SU-DHL-6 (cell line): ENCODE measurements at regions not wholly inside any gene's neighbourhood (a gene's known extent, or its start where the extent isn't known, plus 50 kb on each side); places are given as distances from the start of the nearest gene placed in this dataset.

Experiments used
- H2AFZ ChIP-seq: fragments of 200-600 bp; sonication (generic); 2 replicates; pipeline ENCODE4 v1.6.1; 2014; ENCODE audit warnings: low read depth, mild to moderate bottlenecking, moderate library complexity, mixed read lengths, antibody characterized with exemption, low read length; ENCODE audit not compliant: severe bottlenecking
- H3F3A ChIP-seq: fragments of 200-600 bp; shearing (Covaris generic); 2 replicates; pipeline ENCODE4 v1.6.0; 2016; ENCODE audit warnings: antibody characterized with exemption, mild to moderate bottlenecking; ENCODE audit not compliant: insufficient read depth
- H3K27ac ChIP-seq: fragments of 200-600 bp; sonication (generic); 2 replicates; pipeline ENCODE4 v1.5.1; 2016; ENCODE audit warnings: low read depth, mild to moderate bottlenecking, low read length, moderate library complexity, mixed read lengths
- H3K27me3 ChIP-seq: fragments of 200-600 bp; sonication (generic), shearing (Covaris generic); 2 replicates; pipeline ENCODE4 v1.6.0; 2014; ENCODE audit warnings: mild to moderate bottlenecking, low read length
- H3K36me3 ChIP-seq: fragments of 200-600 bp; sonication (generic); 2 replicates; pipeline ENCODE4 v1.6.1; 2014; ENCODE audit warnings: mild to moderate bottlenecking, low read length, mixed read lengths
- H3K4me2 ChIP-seq: fragments of 300-600, 200-600 bp; shearing (Covaris generic), sonication (generic); 2 replicates; pipeline ENCODE4 v1.6.0; 2014; ENCODE audit warnings: low read length, low read depth, mild to moderate bottlenecking; ENCODE audit not compliant: poor library complexity, severe bottlenecking
- H3K4me3 ChIP-seq: fragments of 200-600 bp; sonication (generic); 2 replicates; pipeline ENCODE4 v1.5.1; 2014; ENCODE audit warnings: antibody characterized with exemption, low read length, mild to moderate bottlenecking, mixed read lengths; ENCODE audit not compliant: insufficient read depth, poor library complexity, severe bottlenecking
- H3K79me2 ChIP-seq: fragments of 200-600 bp; sonication (generic); 2 replicates; pipeline ENCODE4 v1.6.1; 2014; ENCODE audit warnings: mild to moderate bottlenecking, low read length, moderate library complexity; ENCODE audit not compliant: insufficient read depth
- H3K9ac ChIP-seq: fragments of 200-600 bp; sonication (generic); 2 replicates; pipeline ENCODE4 v1.7.0; 2014; ENCODE audit warnings: mild to moderate bottlenecking, low read length
- H3K9me2 ChIP-seq: fragments of 200-600 bp; sonication (generic); replicated peaks from 2 replicates; pipeline ENCODE4 v1.6.1; 2014; ENCODE audit warnings: low read length; ENCODE audit not compliant: insufficient read depth
- H3K9me3 ChIP-seq: fragments of 200-600 bp; sonication (generic); 2 replicates; pipeline ENCODE4 v1.6.1; 2014; ENCODE audit warnings: low read length, mixed read lengths; ENCODE audit not compliant: insufficient read depth
- H4K20me1 ChIP-seq: fragments of 200-600 bp; sonication (generic); 2 replicates; pipeline ENCODE4 v1.6.1; 2014; ENCODE audit warnings: low read depth, mild to moderate bottlenecking, antibody characterized with exemption, low read length, moderate library complexity, mixed read lengths
- EZH2phosphoT487 ChIP-seq: fragments of 200-600 bp; sonication (generic), shearing (Covaris generic); conservative IDR thresholded peaks from 2 replicates; pipeline ENCODE4 v1.6.1; 2018; ENCODE audit warnings: mild to moderate bottlenecking, antibody characterized with exemption, low read length, moderate library complexity, mixed read lengths
- TF ChIP-seq, protein P1 (sequence below): fragments of 200-600 bp; sonication (generic); IDR thresholded peaks from one replicate; pipeline ENCODE4 v1.5.1; 2017; ENCODE audit warnings: antibody characterized with exemption, mild to moderate bottlenecking, low read length, moderate library complexity; ENCODE audit not compliant: insufficient read depth, poor library complexity, severe bottlenecking

DNA sequence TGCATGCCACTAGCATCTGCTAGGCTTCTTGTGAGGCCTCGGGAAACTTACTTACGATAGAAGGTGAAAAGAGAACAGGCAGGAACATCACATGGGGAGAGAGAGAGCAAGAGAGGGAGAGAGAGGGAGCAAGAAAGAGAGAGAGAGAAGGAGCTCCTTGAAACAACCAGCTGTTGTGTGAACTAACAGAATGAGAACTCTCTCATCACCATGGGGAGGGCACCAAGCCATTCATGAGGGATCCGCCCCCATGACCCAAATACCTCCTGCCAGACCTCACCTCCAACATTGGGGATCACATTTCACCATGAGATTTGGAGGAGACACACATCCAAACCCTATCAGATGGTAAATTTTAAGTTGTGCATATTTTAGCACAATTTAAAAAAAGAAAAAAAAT lies 1217.2 kb downstream of the TYW1 start:
- Histone ChIP-seq H4K20me1 (no peaks in the 10 kb centered on the region), H3K36me3 (no peaks in the 10 kb centered on the region)
- TF ChIP-seq, protein P1, sequence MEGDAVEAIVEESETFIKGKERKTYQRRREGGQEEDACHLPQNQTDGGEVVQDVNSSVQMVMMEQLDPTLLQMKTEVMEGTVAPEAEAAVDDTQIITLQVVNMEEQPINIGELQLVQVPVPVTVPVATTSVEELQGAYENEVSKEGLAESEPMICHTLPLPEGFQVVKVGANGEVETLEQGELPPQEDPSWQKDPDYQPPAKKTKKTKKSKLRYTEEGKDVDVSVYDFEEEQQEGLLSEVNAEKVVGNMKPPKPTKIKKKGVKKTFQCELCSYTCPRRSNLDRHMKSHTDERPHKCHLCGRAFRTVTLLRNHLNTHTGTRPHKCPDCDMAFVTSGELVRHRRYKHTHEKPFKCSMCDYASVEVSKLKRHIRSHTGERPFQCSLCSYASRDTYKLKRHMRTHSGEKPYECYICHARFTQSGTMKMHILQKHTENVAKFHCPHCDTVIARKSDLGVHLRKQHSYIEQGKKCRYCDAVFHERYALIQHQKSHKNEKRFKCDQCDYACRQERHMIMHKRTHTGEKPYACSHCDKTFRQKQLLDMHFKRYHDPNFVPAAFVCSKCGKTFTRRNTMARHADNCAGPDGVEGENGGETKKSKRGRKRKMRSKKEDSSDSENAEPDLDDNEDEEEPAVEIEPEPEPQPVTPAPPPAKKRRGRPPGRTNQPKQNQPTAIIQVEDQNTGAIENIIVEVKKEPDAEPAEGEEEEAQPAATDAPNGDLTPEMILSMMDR = no peak
- no peak for TF ChIP-seq EZH2phosphoT487

DNA sequence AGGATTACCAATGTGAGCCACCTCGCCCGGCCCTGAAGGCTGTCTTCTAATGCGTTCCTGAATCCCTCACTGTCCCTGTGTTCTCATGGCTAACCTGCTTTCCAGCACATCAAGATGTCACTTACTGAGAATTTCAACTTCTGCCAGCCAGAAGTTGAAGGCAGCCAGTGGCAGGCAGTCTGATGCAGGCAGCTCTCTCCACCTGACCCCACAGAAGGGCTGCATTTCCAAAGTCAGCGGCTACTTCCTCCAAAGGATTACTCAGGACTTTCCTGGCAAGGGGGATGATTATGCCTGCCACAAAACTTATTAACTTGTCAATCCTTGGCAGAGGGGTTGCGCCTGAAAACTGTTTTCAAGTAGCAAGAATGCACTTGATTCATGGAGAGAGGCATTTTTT lies 1219.4 kb downstream of the TYW1 start:
- Histone ChIP-seq H3K9me3 (peaks cover 11% of the 10 kb centered on the region), H3K4me2 (no peak overlapping the region)

More for the DNA sequence above, 1217.2 kb downstream of the TYW1 start:
- H3K9me2 ChIP-seq = 0 out of 2 replicates have a peak, but pooled peaks cover 6% of the 10 kb centered on the region
- no peaks in the 10 kb centered on the region for H3F3A ChIP-seq
- no peaks in the 10 kb centered on the region for H3K79me2 ChIP-seq
- H3K9ac ChIP-seq = no peak overlapping the region
- no peak overlapping the region for H3K27ac ChIP-seq
- no peak overlapping the region for H3K4me2 ChIP-seq
- peaks cover 14% of the 10 kb centered on the region for H3K9me3 ChIP-seq
- H2AFZ ChIP-seq = no peak overlapping the region
- H3K4me3 ChIP-seq = no peak overlapping the region
- H3K27me3 ChIP-seq = 0 out of 2 replicates have a peak, but pooled peaks cover 7% of the 10 kb centered on the region

DNA sequence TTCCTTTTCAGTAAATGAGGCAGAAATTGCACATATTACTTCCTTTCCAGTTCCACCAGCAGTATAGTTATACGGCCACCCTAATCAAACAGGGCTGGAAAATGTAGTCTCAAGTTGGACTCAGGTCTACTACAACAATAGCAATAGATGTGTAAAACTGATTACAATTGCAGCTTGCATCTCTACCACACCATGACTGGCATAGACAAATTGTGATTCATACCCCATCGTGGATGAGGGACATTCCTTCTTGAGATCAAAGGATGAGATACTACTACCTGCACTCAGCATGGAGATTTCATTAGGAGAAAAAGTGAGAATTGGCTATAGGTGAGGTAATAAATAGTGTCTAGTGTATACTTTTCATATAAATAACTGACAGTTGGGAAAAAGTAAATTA lies 1220.8 kb downstream of the TYW1 start:
- Histone ChIP-seq H3K9me3 (peaks cover 11% of the 10 kb centered on the region), H3K27ac (no peak overlapping the region), H3F3A (no peaks in the 10 kb centered on the region), H3K27me3 (no peaks in the 10 kb centered on the region), H4K20me1 (no peaks in the 10 kb centered on the region), H3K36me3 (no peaks in the 10 kb centered on the region), H3K9ac (no peak overlapping the region), H3K79me2 (no peaks in the 10 kb centered on the region), H3K4me3 (no peak overlapping the region), H3K4me2 (no peak overlapping the region), H3K9me2 (no peaks in the 10 kb centered on the region), H2AFZ (no peak overlapping the region)
- TF ChIP-seq, protein P1 = no peak
- TF ChIP-seq EZH2phosphoT487 = no peak

More for the DNA sequence above, 1219.4 kb downstream of the TYW1 start:
- Histone ChIP-seq H3K4me3 (no peak overlapping the region), H4K20me1 (no peaks in the 10 kb centered on the region), H2AFZ (no peak overlapping the region), H3K27me3 (0 out of 2 replicates have a peak, but pooled peaks cover 3% of the 10 kb centered on the region), H3K27ac (no peak overlapping the region), H3K79me2 (no peaks in the 10 kb centered on the region), H3F3A (no peaks in the 10 kb centered on the region), H3K9ac (no peak overlapping the region), H3K9me2 (no peaks in the 10 kb centered on the region), H3K36me3 (no peaks in the 10 kb centered on the region)
- no peak for TF ChIP-seq EZH2phosphoT487
- TF ChIP-seq, protein P1 = no peak
